Fibroblast of lung (primary cell): ENCODE measurements at regions not wholly inside any gene's neighbourhood (a gene's known extent, or its start where the extent isn't known, plus 50 kb on each side); places are given as distances from the start of the nearest gene placed in this dataset.

ENCODE experiments used
- DNase-seq, 2 donors: peaks; one replicate each; pipeline versions ENCODE4 v3.0.0 to v3.0.0-alpha.2; 2010; ENCODE audit warnings: low read depth in 2 of 2
- H2AFZ ChIP-seq: 2 replicates; pipeline ENCODE4 v1.5.1; 2012; ENCODE audit warnings: low read length, control low read depth, inconsistent platforms
- H3K27ac ChIP-seq: 2 replicates; pipeline ENCODE4 v1.5.1; 2011; ENCODE audit warnings: low read length, control low read depth; ENCODE audit not compliant: insufficient read depth
- H3K27me3 ChIP-seq: 2 replicates; pipeline ENCODE4 v1.5.1; 2011; ENCODE audit warnings: mild to moderate bottlenecking, low read length; ENCODE audit not compliant: control insufficient read depth, insufficient read depth
- H3K36me3 ChIP-seq: 2 replicates; pipeline ENCODE4 v1.5.1; 2011; ENCODE audit warnings: low read length; ENCODE audit not compliant: control insufficient read depth, insufficient read depth
- H3K4me1 ChIP-seq: 2 replicates; pipeline ENCODE4 v1.5.1; 2011; ENCODE audit warnings: low read length; ENCODE audit not compliant: control insufficient read depth, insufficient read depth; ENCODE audit errors: extremely low read depth
- H3K4me2 ChIP-seq: 2 replicates; pipeline ENCODE4 v1.5.1; 2011; ENCODE audit warnings: low read length, control low read depth; ENCODE audit not compliant: insufficient read depth; ENCODE audit errors: extremely low read depth
- H3K4me3 ChIP-seq, 4 experiments: fragments of 200-600 bp in 1 of 4; sonication (generic) in 1 of 4; replicated peaks in 1 of 4; 2 replicates each; pipeline ENCODE4 v1.5.1; 2011 to 2016; ENCODE audit warnings: low read length in 4 of 4, low read depth in 3 of 4, mild to moderate bottlenecking in 3 of 4, control low read depth in 2 of 4, inconsistent platforms in 1 of 4, mixed read lengths in 1 of 4; ENCODE audit not compliant: insufficient read depth in 1 of 4; ENCODE audit errors: control extremely low read depth in 1 of 4
- H3K79me2 ChIP-seq: 2 replicates; pipeline ENCODE4 v1.5.1; 2012; ENCODE audit warnings: mild to moderate bottlenecking, low read length, inconsistent platforms; ENCODE audit not compliant: control insufficient read depth, insufficient read depth
- H3K9ac ChIP-seq: 2 replicates; pipeline ENCODE4 v1.5.1; 2011; ENCODE audit warnings: mild to moderate bottlenecking, low read length, control low read depth; ENCODE audit not compliant: insufficient read depth
- H3K9me3 ChIP-seq: 2 replicates; pipeline ENCODE4 v1.5.1; 2012; ENCODE audit warnings: low read depth, low read length; ENCODE audit not compliant: control insufficient read depth, insufficient read depth
- H4K20me1 ChIP-seq: 2 replicates; pipeline ENCODE4 v1.5.1; 2011; ENCODE audit warnings: low read length; ENCODE audit not compliant: control insufficient read depth, insufficient read depth; ENCODE audit errors: extremely low read depth
- EZH2 ChIP-seq: IDR thresholded peaks from 2 replicates; pipeline ENCODE4 v1.5.1; 2012; ENCODE audit warnings: low read length, control low read depth, mild to moderate bottlenecking; ENCODE audit errors: missing control alignments
- TF ChIP-seq, protein P1 (sequence below), 2 donors: IDR thresholded peaks in 1 of 2; conservative IDR thresholded peaks in 1 of 2; 1 replicate in 1 of 2; 2 replicates in 1 of 2; pipeline ENCODE4 v1.5.1; 2011 to 2012; ENCODE audit warnings: low read length in 2 of 2, control low read depth in 1 of 2, inconsistent platforms in 1 of 2, low read depth in 1 of 2, mild to moderate bottlenecking in 1 of 2

DNA sequence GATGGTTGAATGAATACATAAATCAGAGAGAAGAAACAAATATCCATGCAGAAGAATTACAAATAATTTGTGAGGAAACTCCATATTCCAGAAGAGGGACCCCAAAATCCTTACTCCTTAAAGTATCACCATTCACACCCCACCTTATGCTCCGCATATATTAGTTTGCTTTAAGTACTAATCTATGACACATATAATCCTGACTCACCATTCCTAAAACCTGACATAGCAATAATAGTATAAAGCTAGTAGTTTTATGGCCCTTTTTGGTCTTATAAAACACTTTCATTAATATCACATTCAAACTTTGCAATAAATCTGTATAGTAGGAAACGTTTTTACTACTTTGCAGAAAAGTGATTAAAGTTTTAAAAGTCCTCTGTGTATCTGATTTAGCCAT, 719.0 kb upstream of the SLC39A10 start:
- Histone ChIP-seq H3K4me1 (no peaks in the 10 kb centered on the region), H3K9ac (no peak overlapping the region)
- TF ChIP-seq, protein P1, sequence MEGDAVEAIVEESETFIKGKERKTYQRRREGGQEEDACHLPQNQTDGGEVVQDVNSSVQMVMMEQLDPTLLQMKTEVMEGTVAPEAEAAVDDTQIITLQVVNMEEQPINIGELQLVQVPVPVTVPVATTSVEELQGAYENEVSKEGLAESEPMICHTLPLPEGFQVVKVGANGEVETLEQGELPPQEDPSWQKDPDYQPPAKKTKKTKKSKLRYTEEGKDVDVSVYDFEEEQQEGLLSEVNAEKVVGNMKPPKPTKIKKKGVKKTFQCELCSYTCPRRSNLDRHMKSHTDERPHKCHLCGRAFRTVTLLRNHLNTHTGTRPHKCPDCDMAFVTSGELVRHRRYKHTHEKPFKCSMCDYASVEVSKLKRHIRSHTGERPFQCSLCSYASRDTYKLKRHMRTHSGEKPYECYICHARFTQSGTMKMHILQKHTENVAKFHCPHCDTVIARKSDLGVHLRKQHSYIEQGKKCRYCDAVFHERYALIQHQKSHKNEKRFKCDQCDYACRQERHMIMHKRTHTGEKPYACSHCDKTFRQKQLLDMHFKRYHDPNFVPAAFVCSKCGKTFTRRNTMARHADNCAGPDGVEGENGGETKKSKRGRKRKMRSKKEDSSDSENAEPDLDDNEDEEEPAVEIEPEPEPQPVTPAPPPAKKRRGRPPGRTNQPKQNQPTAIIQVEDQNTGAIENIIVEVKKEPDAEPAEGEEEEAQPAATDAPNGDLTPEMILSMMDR (conservative IDR thresholded peaks at IDR 0.05 in 1 of 2, IDR thresholded peaks at IDR 0.05 in 1 of 2; ENCODE audit: low read depth in 1 of 2, low read length in 2 of 2) = no peak
- TF ChIP-seq EZH2 = no peak

DNA sequence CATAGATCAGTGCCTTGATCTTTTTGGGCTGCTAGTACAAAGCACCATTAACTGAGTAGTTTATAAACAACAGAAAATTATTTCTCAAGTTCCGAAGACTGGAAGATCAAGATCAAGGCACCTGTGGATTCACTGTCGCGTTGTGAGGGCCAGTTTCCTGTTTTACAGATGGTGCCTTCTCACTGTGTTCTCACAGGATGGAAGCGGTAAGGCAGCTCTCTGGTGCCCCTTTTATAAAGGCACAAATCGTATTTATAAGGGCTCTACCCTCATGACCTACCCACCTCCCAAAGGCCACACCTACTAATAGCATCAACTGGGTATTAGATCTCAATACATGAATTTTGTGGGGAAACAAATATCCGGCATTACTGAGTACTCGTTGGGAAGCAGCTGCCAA, 729.5 kb upstream of the SLC39A10 start:
- Histone ChIP-seq H3K27ac (no peak overlapping the region), H3K36me3 (no peaks in the 10 kb centered on the region), H3K27me3 (no peaks in the 10 kb centered on the region), H3K4me1 (no peaks in the 10 kb centered on the region), H3K4me3 (no peak overlapping the region), H3K4me2 (no peak overlapping the region), H4K20me1 (no peaks in the 10 kb centered on the region), H3K9me3 (no peaks in the 10 kb centered on the region), H2AFZ (no peak overlapping the region), H3K79me2 (no peaks in the 10 kb centered on the region), H3K9ac (no peak overlapping the region)
- no peak for DNase-seq
- TF ChIP-seq, protein P1 (conservative IDR thresholded peaks at IDR 0.05 in 1 of 2, IDR thresholded peaks at IDR 0.05 in 1 of 2; ENCODE audit: low read depth in 1 of 2, low read length in 2 of 2) = no peak
- no peak for TF ChIP-seq EZH2

More for the DNA sequence above, 719.0 kb upstream of the SLC39A10 start:
- Histone ChIP-seq H3K4me2 (no peak overlapping the region), H4K20me1 (no peaks in the 10 kb centered on the region), H3K9me3 (no peaks in the 10 kb centered on the region), H3K27me3 (no peaks in the 10 kb centered on the region), H3K27ac (no peak overlapping the region), H3K36me3 (no peaks in the 10 kb centered on the region), H2AFZ (no peak overlapping the region), H3K79me2 (no peaks in the 10 kb centered on the region), H3K4me3 (no peak overlapping the region)
- DNase-seq = no peak

DNA sequence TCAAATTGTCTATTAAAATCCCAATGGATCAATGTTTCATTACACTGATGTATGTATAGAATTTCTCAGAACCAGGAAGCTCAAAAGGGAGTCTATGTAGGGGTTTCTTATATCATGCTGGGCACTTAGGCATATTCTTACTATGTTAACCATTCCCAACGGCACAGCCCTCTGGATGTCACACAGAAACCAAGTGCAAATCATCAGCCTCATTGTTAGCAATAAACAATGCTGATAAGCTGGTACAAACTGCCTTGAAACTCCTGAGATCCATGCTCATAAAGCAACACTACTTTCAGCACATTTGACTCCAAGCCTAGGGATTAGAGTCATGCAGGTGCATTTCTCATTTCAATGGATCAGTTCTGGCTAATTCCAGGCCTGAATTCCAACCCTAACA, 730.2 kb upstream of the SLC39A10 start:
- Histone ChIP-seq H3K4me2 (no peak overlapping the region), H3K9ac (no peak overlapping the region), H3K27ac (no peak overlapping the region), H2AFZ (no peak overlapping the region), H3K36me3 (no peaks in the 10 kb centered on the region), H3K4me1 (no peaks in the 10 kb centered on the region), H4K20me1 (no peaks in the 10 kb centered on the region), H3K27me3 (no peaks in the 10 kb centered on the region), H3K79me2 (no peaks in the 10 kb centered on the region), H3K4me3 (no peak overlapping the region), H3K9me3 (no peaks in the 10 kb centered on the region)
- DNase-seq = no peak
- TF ChIP-seq, protein P1 (conservative IDR thresholded peaks at IDR 0.05 in 1 of 2, IDR thresholded peaks at IDR 0.05 in 1 of 2; ENCODE audit: low read depth in 1 of 2, low read length in 2 of 2) = no peak
- TF ChIP-seq EZH2 = no peak
